Stimulated activated CD4-positive, alpha-beta T cell treated with anti-CD3 and anti-CD28 coated beads, Interleukin-1b, Interleukin-23, amount 100 ng/mL, for 48 hours (primary cell): ENCODE measurements at regions not wholly inside any gene's neighbourhood (a gene's known extent, or its start where the extent isn't known, plus 50 kb on each side); places are given as distances from the start of the nearest gene placed in this dataset.
"Not testable (repeated sequence)": the region's sequence is repeated elsewhere in the genome, so short reads cannot be mapped to it uniquely, and the experiment has no call there.

Experiments
- DNase-seq: peaks from one replicate; pipeline ENCODE4 v3.0.0-alpha.2; 2020

- DNase-seq: no peak
These were observed 365.7 kb upstream of the MAF start for GRCh38 chr16:79966226-79966625.

DNA sequence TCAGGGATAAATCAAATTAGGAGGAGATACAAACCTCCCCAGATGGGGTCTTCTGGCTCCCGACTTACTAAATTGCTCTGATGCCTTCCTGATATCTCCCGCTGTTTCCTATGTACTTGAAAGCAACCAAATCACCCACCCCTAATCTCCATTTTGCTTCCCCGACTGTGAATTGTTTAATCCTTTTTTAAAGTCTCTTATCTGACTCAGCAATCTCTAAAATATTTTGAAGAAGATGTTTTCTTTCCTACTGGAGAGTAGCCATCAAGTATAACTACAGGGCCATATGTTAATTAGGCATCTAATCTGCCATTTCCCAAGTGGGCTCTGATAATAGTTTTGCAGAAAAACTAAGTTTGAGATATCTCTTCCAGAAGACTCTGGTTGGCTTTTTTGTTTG lies 365.2 kb upstream of the MAF start:
- DNase-seq: no peak

DNA sequence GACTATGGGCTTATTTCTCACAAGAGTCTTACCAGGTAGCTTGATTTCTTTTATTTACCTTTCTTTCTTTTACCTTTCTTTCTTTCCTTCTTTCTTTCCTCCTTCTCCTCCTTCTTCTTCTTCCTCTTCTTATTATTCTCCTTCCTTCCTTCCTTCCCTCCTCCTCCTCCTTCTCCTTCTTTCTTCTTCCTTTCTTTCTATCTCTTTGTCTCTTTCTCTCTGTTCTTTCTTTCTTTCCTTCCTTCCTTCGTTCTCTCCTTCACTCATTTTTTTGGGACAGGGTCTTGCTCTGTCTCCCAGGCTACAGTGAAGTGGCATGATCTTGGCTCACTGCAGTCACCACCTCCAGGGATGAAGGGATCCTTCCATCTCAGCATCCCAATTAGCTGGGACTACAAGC lies 363.6 kb upstream of the MAF start:
- no peak for DNase-seq

GRCh38 chr16:79962962-79963361 lies 362.4 kb upstream of the MAF start:
- DNase-seq: no peak

DNA sequence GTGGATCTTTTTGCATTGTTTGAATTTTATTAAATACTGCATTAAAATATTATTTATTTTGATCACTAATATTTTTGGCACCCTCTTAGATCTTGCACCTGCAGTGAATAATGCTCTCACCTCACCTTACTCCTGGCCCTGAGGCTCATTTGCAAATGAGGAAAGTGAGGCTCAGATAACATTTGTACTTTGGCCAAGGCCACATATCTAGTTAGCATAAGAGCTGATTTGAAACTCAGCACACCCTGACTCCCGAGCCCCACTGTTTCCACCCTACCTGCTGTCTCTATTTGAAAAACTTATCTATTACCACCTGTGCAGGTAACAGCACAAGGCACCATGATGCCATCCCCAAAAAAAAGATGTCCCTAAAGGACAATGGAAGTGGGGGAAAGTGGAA lies 358.7 kb upstream of the MAF start:
- no peak for DNase-seq

DNA sequence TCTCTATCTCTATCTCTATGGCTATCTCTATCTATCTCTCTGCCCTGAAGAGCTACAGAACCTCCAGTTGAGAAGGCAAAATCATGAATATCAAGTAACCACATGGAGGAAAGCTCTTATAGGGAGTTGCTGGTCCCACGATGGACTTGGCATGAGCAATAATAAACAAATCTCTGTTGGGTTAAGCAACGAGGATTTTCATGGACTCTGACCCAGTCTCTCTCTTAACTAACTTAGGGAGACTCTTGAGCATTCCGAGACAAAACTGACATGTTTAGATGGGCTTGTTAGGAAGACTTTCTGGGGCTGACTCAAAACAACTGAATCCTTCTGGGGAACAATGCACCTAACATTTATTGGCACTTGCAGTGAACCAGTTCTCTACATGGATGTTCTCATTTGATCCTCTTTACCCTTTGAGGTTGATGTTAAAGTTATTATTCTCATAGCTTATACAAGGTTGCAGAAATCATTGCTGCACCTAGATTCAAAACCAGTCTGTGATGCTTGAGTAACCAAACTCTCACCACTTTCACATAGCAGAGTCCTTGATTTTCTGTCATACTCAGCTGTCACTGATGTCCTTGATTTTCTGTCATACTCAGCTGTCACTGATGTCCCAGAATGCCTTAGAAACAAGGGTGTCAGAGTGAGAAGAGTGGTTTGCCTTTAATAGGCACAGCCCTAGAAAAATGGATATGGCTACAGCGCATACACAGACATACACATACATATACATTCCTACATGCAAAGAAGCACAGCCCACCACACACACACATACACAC lies 354.6 kb upstream of the MAF start:
- DNase-seq: no peak

- DNase-seq: no peak
These were observed 350.6 kb upstream of the MAF start for GRCh38 chr16:79950932-79951719.

DNA sequence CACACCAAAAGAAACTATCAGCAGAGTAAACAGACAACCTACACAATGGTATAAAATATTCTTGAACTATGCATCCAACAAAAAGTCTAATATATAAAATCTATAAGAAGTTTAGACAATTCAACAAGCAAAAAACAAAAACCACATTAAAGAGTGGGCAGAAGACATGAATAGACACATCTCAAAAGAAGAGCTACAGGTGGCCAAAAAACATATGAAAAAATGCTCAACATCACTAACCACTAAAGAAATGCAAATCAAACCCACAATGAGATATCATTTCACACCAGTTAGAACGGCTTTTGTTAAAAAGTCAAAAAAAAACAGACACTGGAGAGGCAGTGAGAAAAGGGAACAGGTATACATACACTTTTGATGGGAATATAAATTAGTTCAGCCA lies 348.9 kb upstream of the MAF start:
- DNase-seq: no peak

DNA sequence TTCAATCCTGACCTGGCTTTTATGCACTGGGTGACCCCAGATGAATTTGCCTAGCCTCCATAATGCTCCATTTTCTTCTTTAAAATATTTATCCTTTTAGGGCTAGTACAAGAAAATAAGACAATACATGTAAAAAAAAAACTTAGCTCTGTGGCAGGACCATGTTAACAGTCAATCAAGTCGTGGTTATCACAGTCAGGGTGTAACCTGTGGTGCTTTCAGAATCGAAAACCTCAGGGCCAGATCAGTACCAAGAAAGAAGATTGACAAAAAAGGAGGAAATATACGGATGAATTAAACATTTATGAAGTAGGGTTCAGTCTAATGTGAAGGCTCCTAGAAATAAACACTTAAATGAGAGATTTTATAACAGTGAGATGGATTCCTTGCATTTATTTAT lies 347.2 kb upstream of the MAF start:
- no peak for DNase-seq

DNA sequence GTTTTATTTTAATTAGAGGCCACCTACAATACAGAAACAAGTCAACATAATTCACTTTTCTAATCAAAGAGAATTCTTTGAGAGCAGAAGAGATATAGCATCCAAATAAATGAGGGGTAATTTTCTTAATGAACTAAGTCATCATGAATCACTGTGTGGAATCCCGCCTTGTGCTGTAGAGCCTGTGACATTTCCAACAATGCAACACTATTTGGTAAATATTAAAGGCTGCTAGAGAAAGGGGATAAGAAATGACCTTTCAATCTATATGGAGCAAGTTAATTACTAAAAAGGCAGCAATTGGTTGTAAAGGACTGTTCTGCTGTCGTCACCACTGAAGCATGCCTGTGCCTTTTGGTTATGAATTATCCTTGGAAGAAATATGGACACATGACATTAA lies 345.7 kb upstream of the MAF start:
- DNase-seq: no peak

- DNase-seq: no peak
These were observed 343.2 kb upstream of the MAF start for GRCh38 chr16:79943736-79944135.

DNA sequence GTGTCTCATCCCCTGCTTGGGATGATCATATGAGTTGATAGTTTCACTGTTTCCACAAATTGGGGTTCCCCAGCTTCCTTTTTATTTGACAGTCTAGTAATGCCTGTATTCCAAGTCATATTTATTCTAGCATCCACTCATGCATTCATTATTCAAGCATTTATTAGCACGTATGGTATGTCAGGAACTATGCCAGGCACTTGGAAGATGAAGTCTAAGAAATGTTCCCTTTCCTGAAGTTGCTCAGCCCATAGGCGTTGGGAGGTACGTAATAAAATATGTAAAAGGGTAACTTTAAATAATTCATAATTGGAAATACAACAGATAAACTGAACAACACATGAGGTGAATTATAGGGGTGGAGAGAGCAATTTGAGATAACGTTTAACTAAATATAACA lies 338.0 kb upstream of the MAF start:
- DNase-seq: no peak

GRCh38 chr16:79937671-79938070 lies 337.1 kb upstream of the MAF start:
- DNase-seq: not testable (repeated sequence)

DNA sequence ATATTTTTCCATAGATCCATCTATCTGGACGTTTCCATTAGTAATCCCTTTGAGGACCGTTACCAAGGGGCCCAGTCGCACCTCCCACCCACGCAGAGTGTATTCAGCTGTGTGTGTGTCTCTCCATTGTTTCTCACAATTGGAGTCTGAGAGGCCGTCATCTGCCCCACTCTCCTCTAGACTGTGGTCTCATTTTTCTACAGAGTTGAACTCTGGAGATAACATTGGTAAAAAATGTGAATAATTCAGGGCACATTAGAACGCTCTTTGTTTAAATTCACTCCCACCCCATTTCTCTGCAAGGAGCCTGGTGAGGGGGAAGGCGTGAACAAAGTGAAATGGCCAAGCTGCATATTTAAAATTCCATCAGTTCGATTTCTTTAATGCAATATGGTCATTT lies 333.1 kb upstream of the MAF start:
- DNase-seq: no peak

DNA sequence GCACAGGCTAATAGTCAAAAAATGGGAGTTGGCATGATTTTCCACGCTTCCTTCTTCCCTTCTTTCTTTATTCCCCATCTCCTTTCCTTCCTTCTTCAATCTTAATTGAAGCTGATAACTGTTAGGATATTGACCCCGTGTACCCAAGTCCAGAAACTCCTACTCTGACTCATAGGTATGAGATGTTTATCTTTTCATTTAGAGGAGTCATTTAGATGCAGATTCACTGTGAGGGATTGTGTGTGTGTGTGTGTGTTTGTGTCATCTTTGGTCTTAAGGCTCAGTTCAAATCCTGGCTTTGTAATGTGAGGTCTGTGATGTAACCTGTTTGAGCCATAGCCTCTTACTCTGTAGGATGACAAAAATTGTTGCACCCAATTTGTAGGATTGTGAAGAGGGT lies 332.0 kb upstream of the MAF start:
- DNase-seq: no peak

DNA sequence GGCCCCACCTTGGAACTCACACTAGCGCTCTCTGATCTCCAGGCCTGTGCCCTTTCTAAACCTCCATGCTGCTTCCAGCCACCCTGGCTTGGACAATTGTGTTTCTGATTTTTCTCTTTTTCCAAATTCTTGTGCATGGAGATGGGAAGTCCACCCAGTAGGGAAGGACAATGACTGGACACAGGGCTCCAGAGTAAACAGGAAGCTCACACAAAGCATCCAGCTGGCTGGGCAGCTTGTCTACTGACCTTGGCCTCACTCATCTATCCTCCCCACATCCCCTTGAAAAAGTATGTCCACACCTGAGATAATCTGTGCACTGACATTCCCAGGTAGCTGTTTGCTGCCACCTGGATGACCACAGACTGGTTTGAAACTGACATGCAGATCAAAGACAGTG lies 331.2 kb upstream of the MAF start:
- no peak for DNase-seq

- DNase-seq: no peak
These were observed 328.9 kb upstream of the MAF start for GRCh38 chr16:79929260-79929965.

GRCh38 chr16:79928142-79928873 lies 327.8 kb upstream of the MAF start:
- no peak for DNase-seq

GRCh38 chr16:79926451-79927205 lies 326.1 kb upstream of the MAF start:
- no peak for DNase-seq

DNA sequence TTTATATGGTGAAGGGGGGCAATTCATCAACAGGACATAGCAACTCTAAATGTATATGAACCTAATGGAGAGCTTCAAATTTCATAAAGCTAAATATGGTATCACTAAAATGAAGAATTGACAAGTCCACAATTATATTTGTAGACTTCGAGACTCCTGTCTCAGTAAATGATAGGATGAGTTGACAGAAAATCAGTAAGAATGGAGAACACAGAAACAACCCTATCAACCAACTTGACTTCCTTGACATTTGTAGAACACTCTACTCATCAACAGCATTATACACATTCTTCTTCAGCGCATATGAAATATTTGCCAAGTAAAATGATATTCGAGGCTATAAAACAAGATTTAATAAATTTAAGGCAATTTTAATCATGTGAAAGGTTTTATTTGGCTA lies 322.9 kb upstream of the MAF start:
- no peak for DNase-seq

DNA sequence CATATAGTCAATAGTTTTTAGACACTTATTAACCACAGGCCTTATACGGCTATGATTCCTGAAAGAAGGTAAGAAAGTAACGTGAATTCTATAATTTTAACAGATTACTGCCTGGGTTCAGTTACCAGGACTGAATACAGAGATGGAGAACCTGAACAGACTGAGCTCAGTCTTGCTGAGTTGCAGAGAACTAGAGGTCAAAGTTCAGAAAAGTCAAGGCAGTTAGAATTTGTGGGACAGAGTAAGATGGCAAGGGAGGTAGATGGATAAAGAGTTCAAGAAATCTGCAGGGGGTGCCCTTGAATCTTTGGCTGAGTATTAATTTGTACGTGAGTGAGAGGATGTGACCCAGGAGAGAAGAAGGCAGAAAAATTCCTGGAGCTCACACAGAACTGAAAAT lies 320.1 kb upstream of the MAF start:
- no peak for DNase-seq

- DNase-seq: no peak
These were observed 318.4 kb upstream of the MAF start for GRCh38 chr16:79918916-79919315.
